Fibroblast of skin of left biceps (primary cell): ENCODE measurements at regions not wholly inside any gene's neighbourhood (a gene's known extent, or its start where the extent isn't known, plus 50 kb on each side); places are given as distances from the start of the nearest gene placed in this dataset.

Experiments used
- DNase-seq, 2 experiments: peaks; one replicate each; pipeline ENCODE4 v3.0.0-alpha.2; 2013; ENCODE audit warnings: low read depth in 2 of 2

GRCh38 chr3:77868725-77869124 is 828.8 kb downstream of the ROBO2 start:
- no peak for DNase-seq

DNA sequence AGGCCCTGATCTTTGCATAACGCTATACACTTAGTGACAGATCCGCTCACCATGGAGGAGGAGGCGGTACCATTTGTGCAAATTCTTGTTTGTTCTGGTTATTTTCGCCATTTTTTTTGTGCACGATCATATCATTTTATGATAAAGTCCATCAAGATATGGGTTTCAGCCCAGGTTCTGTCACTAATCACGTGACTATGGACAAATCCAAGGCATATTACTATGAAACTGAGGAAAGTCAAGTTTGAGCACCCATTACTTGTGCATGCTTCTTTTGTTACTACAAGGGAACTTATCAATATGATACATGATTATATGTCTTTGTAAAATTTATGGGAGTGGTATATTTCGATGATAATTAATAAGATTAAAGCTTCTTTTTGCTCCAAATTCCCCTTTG is 829.5 kb downstream of the ROBO2 start:
- no peak for DNase-seq

DNA sequence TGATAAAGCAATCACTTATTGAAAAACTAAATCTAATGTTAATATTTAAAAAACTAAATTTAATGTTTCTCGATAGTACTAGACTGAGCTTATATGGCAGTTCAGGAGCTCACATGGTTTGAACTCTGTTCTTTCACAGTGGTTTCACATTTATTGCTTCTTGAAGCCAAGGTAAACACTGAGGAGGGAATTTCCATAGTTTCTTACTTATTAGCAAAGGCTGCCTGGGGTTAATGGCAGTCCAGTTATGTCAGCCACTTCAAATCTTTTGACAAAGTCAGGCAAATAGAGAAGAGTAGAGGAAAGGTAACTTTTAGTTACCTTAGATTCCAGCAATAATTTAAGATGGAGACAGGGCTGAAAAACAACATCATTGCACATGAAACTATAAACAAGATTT is 831.5 kb downstream of the ROBO2 start:
- DNase-seq: no peak

DNA sequence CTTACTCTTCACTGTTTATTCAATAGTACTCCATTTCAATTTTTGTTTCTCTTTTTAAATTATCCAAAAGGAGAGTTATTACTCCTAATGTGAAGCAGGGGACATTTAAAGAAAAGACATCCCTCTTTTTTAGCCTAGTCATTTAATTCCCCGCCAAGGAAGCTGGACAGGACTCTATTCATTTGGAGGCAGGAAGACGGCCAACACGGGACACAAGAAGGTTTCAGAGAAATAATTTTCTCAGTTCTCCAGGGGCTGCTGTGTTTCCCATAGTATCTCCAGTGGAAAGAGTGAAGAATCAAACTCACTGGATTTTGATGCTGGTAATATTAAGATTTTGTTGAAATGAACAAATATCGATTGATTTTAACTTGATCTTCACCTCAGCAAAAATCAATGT is 833.7 kb downstream of the ROBO2 start:
- DNase-seq: no peak

GRCh38 chr3:77885381-77885780 is 845.5 kb downstream of the ROBO2 start:
- DNase-seq: no peak

DNA sequence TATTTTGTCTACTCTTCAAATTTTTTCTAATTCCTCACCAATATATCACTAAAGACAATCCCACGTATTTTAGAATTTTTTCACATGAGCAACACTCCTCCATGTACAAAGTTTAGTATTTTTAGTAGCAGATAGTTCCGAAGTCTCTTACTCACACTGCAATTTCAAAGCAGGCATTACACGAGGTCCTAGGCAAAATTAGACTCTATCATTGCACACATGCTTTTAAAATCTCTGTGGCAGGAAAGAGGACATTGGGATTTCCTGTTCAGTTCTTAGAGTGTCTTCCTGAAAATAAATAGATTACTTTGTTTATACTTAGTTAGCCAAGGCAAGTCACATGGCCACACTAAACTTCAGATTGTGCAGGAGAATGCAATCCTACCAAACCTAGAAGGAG is 847.7 kb downstream of the ROBO2 start:
- DNase-seq: no peak

GRCh38 chr3:77889616-77890015 is 849.7 kb downstream of the ROBO2 start:
- no peak for DNase-seq

- DNase-seq: no peak
Observed at GRCh38 chr3:77898621-77899020, 858.7 kb downstream of the ROBO2 start.

DNA sequence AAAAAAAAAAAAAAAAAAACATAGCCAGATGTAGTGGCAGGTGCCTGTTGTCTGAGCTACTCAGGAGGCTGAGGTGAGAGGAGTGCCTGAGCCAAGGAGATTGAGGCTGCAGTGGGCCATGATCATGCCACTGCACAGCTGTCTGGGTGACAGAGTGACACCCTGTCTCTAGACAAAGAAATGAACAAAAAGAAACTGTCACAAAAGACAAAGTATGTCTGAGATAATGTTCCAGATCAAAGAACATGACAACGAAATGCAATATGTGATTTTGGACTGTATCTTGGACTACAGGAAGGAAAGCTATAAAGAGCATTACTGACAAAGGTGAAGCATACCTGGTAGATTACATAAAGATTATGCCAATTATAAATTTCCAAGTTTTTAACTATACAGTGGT is 862.8 kb downstream of the ROBO2 start:
- no peak for DNase-seq

- DNase-seq: no peak
Observed at GRCh38 chr3:77906102-77906709, 866.3 kb downstream of the ROBO2 start.

DNA sequence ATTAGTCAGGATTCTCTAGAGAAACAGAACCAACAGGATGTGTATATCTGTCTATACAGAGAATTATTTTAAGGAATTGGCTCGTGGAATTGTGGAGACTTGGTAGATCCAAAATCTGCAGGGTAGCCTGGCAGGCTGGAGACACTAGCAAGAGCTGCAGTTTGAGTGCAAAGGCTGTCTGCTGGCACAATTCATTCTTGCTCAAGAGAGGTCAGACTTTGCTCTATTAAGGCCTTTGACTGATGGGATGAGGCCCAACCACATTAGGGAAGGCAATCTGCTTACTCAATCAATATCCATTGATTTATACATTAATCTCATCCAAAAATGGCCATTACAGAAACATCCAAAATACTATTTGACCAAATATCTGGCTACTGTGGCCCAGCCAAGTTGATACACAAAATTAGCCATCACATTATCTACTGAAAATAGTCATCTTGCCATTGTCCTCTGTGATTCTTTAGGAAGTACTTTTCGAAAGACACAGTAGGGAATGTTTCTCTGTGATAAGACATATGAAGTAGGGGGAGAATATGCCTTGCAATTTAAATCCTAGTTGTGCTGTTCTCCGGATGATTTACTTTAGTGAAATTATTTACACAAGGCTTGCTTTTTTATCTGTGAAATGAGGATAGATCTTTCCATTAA is 873.8 kb downstream of the ROBO2 start:
- no peak for DNase-seq

- DNase-seq: no peak
Observed at GRCh38 chr3:77915336-77915735, 875.4 kb downstream of the ROBO2 start.

GRCh38 chr3:77917225-77917624 is 877.3 kb downstream of the ROBO2 start:
- DNase-seq: no peak

GRCh38 chr3:77919244-77919643 is 879.3 kb downstream of the ROBO2 start:
- DNase-seq: no peak

GRCh38 chr3:77931255-77932009 is 891.5 kb downstream of the ROBO2 start:
- peak; percentile 44 to 56 for DNase-seq

- DNase-seq: no peak
Observed at GRCh38 chr3:77932926-77933325, 893.0 kb downstream of the ROBO2 start.

- peak; percentile 28 to 30 for DNase-seq
Observed at GRCh38 chr3:77933926-77934325, 894.0 kb downstream of the ROBO2 start.

GRCh38 chr3:77935418-77935817 is 895.5 kb downstream of the ROBO2 start:
- DNase-seq: no peak

DNA sequence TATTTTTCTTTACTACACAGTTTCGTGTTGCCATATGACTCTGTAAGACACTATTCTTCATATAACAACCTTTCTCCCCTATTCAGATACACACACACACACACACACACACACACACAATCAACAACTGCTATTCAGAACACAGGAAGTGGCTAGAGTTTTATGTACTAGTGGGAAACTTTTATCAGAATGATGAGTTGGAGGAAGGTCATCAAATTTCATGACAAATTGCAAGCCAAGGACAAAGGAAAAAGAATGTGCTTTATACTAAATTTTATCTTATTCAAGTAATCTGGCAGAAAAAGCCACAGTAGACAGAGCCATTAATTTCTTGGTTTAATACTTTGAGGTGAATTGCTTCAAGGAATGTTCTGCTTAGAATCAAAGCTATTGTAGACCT is 899.8 kb downstream of the ROBO2 start:
- DNase-seq: no peak

DNA sequence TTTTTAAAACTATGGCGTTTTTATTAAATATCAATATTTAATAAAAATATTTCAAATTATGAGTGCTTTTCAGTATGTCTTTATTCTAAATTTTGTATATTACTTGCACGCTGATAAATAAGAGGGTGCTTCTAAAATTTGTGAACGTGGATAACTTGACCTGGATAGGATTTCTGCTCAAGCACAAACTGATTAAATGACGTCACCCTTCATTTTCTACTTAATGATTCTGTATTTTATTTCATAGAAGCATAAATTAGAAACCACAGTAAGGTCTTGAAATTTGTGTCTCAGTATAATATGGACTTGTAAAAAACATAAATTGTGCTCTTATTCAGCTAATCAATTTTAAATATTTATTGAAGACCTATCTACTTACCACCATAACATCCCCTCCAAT is 903.7 kb downstream of the ROBO2 start:
- no peak for DNase-seq

GRCh38 chr3:77945320-77945719 is 905.4 kb downstream of the ROBO2 start:
- DNase-seq: no peak

- no peak for DNase-seq
Observed at GRCh38 chr3:77947671-77948070, 907.8 kb downstream of the ROBO2 start.

GRCh38 chr3:77967621-77968020 is 927.7 kb downstream of the ROBO2 start:
- no peak for DNase-seq
